ENCODE measurements at regions not wholly inside any gene's neighbourhood (a gene's known extent, or its start where the extent isn't known, plus 50 kb on each side); places are given as distances from the start of the nearest gene placed in this dataset.

GRCh38 chr9:89862316-89862715 lies 257.5 kb downstream of the GADD45G start:
- no peak for DNase-seq (ENCODE audit: low read depth, low spot score)
- H3K4me3 ChIP-seq (ENCODE audit: low read length): no peak overlapping the region

- DNase-seq (ENCODE audit: low read depth, low spot score): no peak
- H3K4me3 ChIP-seq (ENCODE audit: low read length): no peak overlapping the region
Observed at GRCh38 chr9:89863141-89863540, 258.3 kb downstream of the GADD45G start.

- no peak for DNase-seq (ENCODE audit: low read depth, low spot score)
- no peak overlapping the region for H3K4me3 ChIP-seq (ENCODE audit: low read length)
Observed at GRCh38 chr9:89863837-89864236, 259.0 kb downstream of the GADD45G start.

GRCh38 chr9:89864257-89864656 lies 259.4 kb downstream of the GADD45G start:
- no peak for DNase-seq (ENCODE audit: low read depth, low spot score)
- no peak overlapping the region for H3K4me3 ChIP-seq (ENCODE audit: low read length)

GRCh38 chr9:89864731-89865130 lies 259.9 kb downstream of the GADD45G start:
- DNase-seq (ENCODE audit: low read depth, low spot score): no peak
- no peak overlapping the region for H3K4me3 ChIP-seq (ENCODE audit: low read length)

GRCh38 chr9:89865357-89865756 lies 260.5 kb downstream of the GADD45G start:
- DNase-seq (ENCODE audit: low read depth, low spot score): no peak
- H3K4me3 ChIP-seq (ENCODE audit: low read length): no peak overlapping the region

- peak; percentile 14 for DNase-seq (ENCODE audit: low read depth, low spot score)
- no peak overlapping the region for H3K4me3 ChIP-seq (ENCODE audit: low read length)
Observed at GRCh38 chr9:89865981-89866380, 261.2 kb downstream of the GADD45G start.

- no peak for DNase-seq (ENCODE audit: low read depth, low spot score)
- H3K4me3 ChIP-seq (ENCODE audit: low read length): no peak overlapping the region
Observed at GRCh38 chr9:89866701-89867100, 261.9 kb downstream of the GADD45G start.

- H3K4me3 ChIP-seq (ENCODE audit: low read length): no peak overlapping the region
- DNase-seq (ENCODE audit: low read depth, low spot score): no peak
Observed at GRCh38 chr9:89868100-89868499, 263.3 kb downstream of the GADD45G start.

GRCh38 chr9:89869793-89870580 lies 265.2 kb downstream of the GADD45G start:
- DNase-seq (ENCODE audit: low read depth, low spot score): no peak

GRCh38 chr9:89871871-89872331 lies 267.1 kb downstream of the GADD45G start:
- no peak overlapping the region for H3K4me3 ChIP-seq (ENCODE audit: low read length)
- DNase-seq (ENCODE audit: low read depth, low spot score): no peak

More at GRCh38 chr9:89869793-89870580, 265.2 kb downstream of the GADD45G start:
- no peak overlapping the region for H3K4me3 ChIP-seq (ENCODE audit: low read length)

- no peak overlapping the region for H3K4me3 ChIP-seq (ENCODE audit: low read length)
Observed at GRCh38 chr9:89872426-89872912, 267.7 kb downstream of the GADD45G start.

GRCh38 chr9:89872913-89873707 lies 268.3 kb downstream of the GADD45G start:
- H3K4me3 ChIP-seq (ENCODE audit: low read length): no peak overlapping the region
- no peak for DNase-seq (ENCODE audit: low read depth, low spot score)

More at GRCh38 chr9:89872426-89872912, 267.7 kb downstream of the GADD45G start:
- no peak for DNase-seq (ENCODE audit: low read depth, low spot score)

- H3K4me3 ChIP-seq (ENCODE audit: low read length): no peak overlapping the region
- no peak for DNase-seq (ENCODE audit: low read depth, low spot score)
Observed at GRCh38 chr9:89873801-89874200, 269.0 kb downstream of the GADD45G start.

- no peak overlapping the region for H3K4me3 ChIP-seq (ENCODE audit: low read length)
- DNase-seq (ENCODE audit: low read depth, low spot score): no peak
Observed at GRCh38 chr9:89874351-89875321, 269.8 kb downstream of the GADD45G start.

- H3K4me3 ChIP-seq (ENCODE audit: low read length): no peak overlapping the region
- no peak for DNase-seq (ENCODE audit: low read depth, low spot score)
Observed at GRCh38 chr9:89877051-89878002, 272.5 kb downstream of the GADD45G start.

GRCh38 chr9:89878003-89878411 lies 273.2 kb downstream of the GADD45G start:
- DNase-seq (ENCODE audit: low read depth, low spot score): no peak
- no peak overlapping the region for H3K4me3 ChIP-seq (ENCODE audit: low read length)

GRCh38 chr9:89878687-89879086 lies 273.9 kb downstream of the GADD45G start:
- no peak overlapping the region for H3K4me3 ChIP-seq (ENCODE audit: low read length)
- no peak for DNase-seq (ENCODE audit: low read depth, low spot score)

All from Jurkat, Clone E6-1 (cell line).